Calu3 (cell line): ENCODE measurements at regions not wholly inside any gene's neighbourhood (a gene's known extent, or its start where the extent isn't known, plus 50 kb on each side); places are given as distances from the start of the nearest gene placed in this dataset.

ENCODE experiments used
- BruUV-seq: library from RNA; stranded (reverse); fragments of 400-500 nt; replicated peaks from 2 replicates; lab custom pipeline; 2021; lab: Mats Ljungman, UMichigan
- CTCF ChIA-PET: fragments of 300-600 bp; sonication (Branson Sonifier 250); formaldehyde crosslinking; loops from one replicate; lab custom pipeline; 2022; ENCODE audit warnings: antibody characterized with exemption; lab: Charles Lee
- DNase-seq: peaks from one replicate; pipeline ENCODE4 v3.0.0; 2022
- H3K27ac Mint-ChIP-seq: one replicate; pipeline ENCODE4 v1.8.0; 2022; ENCODE audit warnings: mixed read lengths; ENCODE audit not compliant: unreplicated experiment
- H3K27me3 Mint-ChIP-seq: one replicate; pipeline ENCODE4 v1.8.0; 2022; ENCODE audit warnings: mixed read lengths; ENCODE audit not compliant: unreplicated experiment
- H3K36me3 Mint-ChIP-seq: one replicate; pipeline ENCODE4 v1.8.0; 2022; ENCODE audit warnings: mild to moderate bottlenecking, moderate library complexity, mixed read lengths; ENCODE audit not compliant: insufficient read depth, unreplicated experiment
- H3K4me1 Mint-ChIP-seq: one replicate; pipeline ENCODE4 v1.8.0; 2022; ENCODE audit warnings: mild to moderate bottlenecking, low read depth, mixed read lengths; ENCODE audit not compliant: unreplicated experiment
- H3K4me3 Mint-ChIP-seq: one replicate; pipeline ENCODE4 v1.8.0; 2022; ENCODE audit warnings: mild to moderate bottlenecking, low read depth, moderate library complexity, mixed read lengths; ENCODE audit not compliant: unreplicated experiment
- H3K9me3 Mint-ChIP-seq: one replicate; pipeline ENCODE4 v1.8.0; 2022; ENCODE audit warnings: low read depth, mixed read lengths; ENCODE audit not compliant: unreplicated experiment
- CTCF ChIP-seq: fragments of 200-600 bp; IDR thresholded peaks from one replicate; pipeline ENCODE4 v1.8.0; 2022; ENCODE audit warnings: antibody characterized with exemption; ENCODE audit not compliant: unreplicated experiment
- intact Hi-C: fragments of 100-400 bp; cut with micrococcal nuclease; formaldehyde crosslinking; loops from one replicate; pipeline ENCODE4 v1.10.0; 2022; ENCODE audit not compliant: unreplicated experiment

GRCh38 chr13:80510686-80511085, 169.8 kb upstream of the SPRY2 start:
- Mint-ChIP-seq H3K27ac (no peak overlapping the region), H3K4me3 (no peak overlapping the region), H3K9me3 (no peaks in the 10 kb centered on the region), H3K36me3 (no peaks in the 10 kb centered on the region), H3K4me1 (no peaks in the 10 kb centered on the region), H3K27me3 (no peaks in the 10 kb centered on the region)
- CTCF ChIA-PET: no interaction called here
- no peak for TF ChIP-seq CTCF
- BruUV-seq: no TSS peak
- DNase-seq: no peak
- intact Hi-C loops: no loop called here

GRCh38 chr13:80509264-80509663, 168.3 kb upstream of the SPRY2 start:
- DNase-seq: no peak
- no peak for TF ChIP-seq CTCF
- CTCF ChIA-PET: no interaction called here
- no peak overlapping the region for H3K27ac Mint-ChIP-seq
- no TSS peak for BruUV-seq
- intact Hi-C loops: no loop called here
- no peak overlapping the region for H3K4me3 Mint-ChIP-seq
- no peaks in the 10 kb centered on the region for H3K36me3 Mint-ChIP-seq
- no peaks in the 10 kb centered on the region for H3K9me3 Mint-ChIP-seq
- H3K4me1 Mint-ChIP-seq: no peaks in the 10 kb centered on the region
- H3K27me3 Mint-ChIP-seq: no peaks in the 10 kb centered on the region

DNA sequence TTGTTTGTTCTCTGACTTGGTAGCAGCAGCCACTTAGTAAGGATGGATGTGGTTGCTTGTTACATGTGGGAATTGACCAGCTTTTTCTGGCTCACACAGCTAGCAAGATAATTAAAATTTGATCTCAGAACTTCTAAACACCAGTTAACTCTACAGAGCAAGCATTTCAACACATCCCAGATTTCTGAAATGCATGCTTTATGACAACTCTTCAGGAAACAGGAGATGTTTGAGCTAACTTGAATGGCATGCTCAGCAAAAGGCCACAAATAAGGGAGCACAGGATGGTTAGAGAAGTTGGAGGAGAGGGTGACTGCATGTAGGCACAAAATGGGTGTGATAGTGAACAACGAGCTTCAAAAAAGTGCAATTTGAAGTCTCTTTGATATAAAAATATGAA, 167.1 kb upstream of the SPRY2 start:
- intact Hi-C loops: no loop called here
- DNase-seq: no peak
- H3K4me1 Mint-ChIP-seq: no peaks in the 10 kb centered on the region
- no peaks in the 10 kb centered on the region for H3K9me3 Mint-ChIP-seq
- H3K4me3 Mint-ChIP-seq: no peak overlapping the region
- H3K27ac Mint-ChIP-seq: no peak overlapping the region
- H3K27me3 Mint-ChIP-seq: no peaks in the 10 kb centered on the region
- no TSS peak for BruUV-seq
- no peaks in the 10 kb centered on the region for H3K36me3 Mint-ChIP-seq
- CTCF ChIA-PET: no interaction called here
- no peak for TF ChIP-seq CTCF

GRCh38 chr13:80504453-80504852, 163.5 kb upstream of the SPRY2 start:
- no peak for DNase-seq
- H3K4me3 Mint-ChIP-seq: no peak overlapping the region
- H3K27me3 Mint-ChIP-seq: no peaks in the 10 kb centered on the region
- no peak for TF ChIP-seq CTCF
- no TSS peak for BruUV-seq
- no peaks in the 10 kb centered on the region for H3K36me3 Mint-ChIP-seq
- intact Hi-C loops: no loop called here
- H3K9me3 Mint-ChIP-seq: no peaks in the 10 kb centered on the region
- H3K4me1 Mint-ChIP-seq: no peaks in the 10 kb centered on the region
- no peak overlapping the region for H3K27ac Mint-ChIP-seq
- CTCF ChIA-PET: no interaction called here

DNA sequence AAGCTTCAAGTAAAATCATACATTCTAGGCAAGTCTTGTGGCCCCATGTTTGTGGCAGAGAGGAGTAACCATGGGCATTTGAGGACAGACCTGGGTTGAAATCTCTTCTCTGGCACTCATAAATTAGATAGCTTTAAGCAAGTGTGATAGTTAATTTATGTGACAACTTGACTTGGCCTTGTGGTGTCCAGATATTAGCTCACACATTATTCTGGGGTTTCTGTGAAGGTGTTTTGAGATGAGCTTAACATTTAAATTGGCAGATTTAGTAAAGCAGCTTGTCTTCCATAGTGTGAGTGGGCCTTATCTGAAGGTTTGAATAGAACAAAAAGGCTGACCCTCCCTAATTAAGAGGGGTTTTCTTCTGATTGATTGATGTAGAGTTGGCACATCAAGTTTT, 161.4 kb upstream of the SPRY2 start:
- no peaks in the 10 kb centered on the region for H3K36me3 Mint-ChIP-seq
- no TSS peak for BruUV-seq

More for the DNA sequence above, 161.4 kb upstream of the SPRY2 start:
- H3K4me3 Mint-ChIP-seq: no peak overlapping the region
- H3K27ac Mint-ChIP-seq: no peak overlapping the region
- no peaks in the 10 kb centered on the region for H3K4me1 Mint-ChIP-seq
- DNase-seq: no peak
- CTCF ChIA-PET: no interaction called here
- intact Hi-C loops: no loop called here
- TF ChIP-seq CTCF: no peak
- no peaks in the 10 kb centered on the region for H3K27me3 Mint-ChIP-seq
- no peaks in the 10 kb centered on the region for H3K9me3 Mint-ChIP-seq
